Upper lobe of left lung (tissue), 6 donors: ENCODE measurements at regions not wholly inside any gene's neighbourhood (a gene's known extent, or its start where the extent isn't known, plus 50 kb on each side); places are given as distances from the start of the nearest gene placed in this dataset.

Source experiments
- ATAC-seq, 2 donors: fragments of 200-7000 bp; cut with Tn5 transposase; one replicate each; pipeline ENCODE4 v1.9.1; 2022; ENCODE audit warnings: mild to moderate bottlenecking in 2 of 2, moderate library complexity in 2 of 2; ENCODE audit not compliant: low FRiP score in 2 of 2
- DNase-seq, 2 donors: peaks; one replicate each; pipeline ENCODE4 v3.0.0-alpha.2; 2019 to 2020
- H3K27ac ChIP-seq, 4 donors: fragments of 200-600 bp; sonication (generic); one replicate each; pipeline ENCODE4 v1.5.1; 2016 to 2019
- H3K27me3 ChIP-seq, 4 donors: fragments of 200-600 bp; sonication (generic); one replicate each; pipeline ENCODE4 v1.5.1; 2017 to 2019
- H3K36me3 ChIP-seq, 4 donors: fragments of 200-600 bp; sonication (generic); one replicate each; pipeline ENCODE4 v1.5.1; 2016 to 2019
- H3K4me1 ChIP-seq, 4 donors: fragments of 200-600 bp; sonication (generic); one replicate each; pipeline ENCODE4 v1.5.1; 2018 to 2019
- H3K4me3 ChIP-seq, 4 donors: fragments of 200-600 bp; sonication (generic); one replicate each; pipeline ENCODE4 v1.5.1; 2017 to 2019; ENCODE audit warnings: mild to moderate bottlenecking in 2 of 4, moderate library complexity in 1 of 4
- H3K9me3 ChIP-seq, 4 donors: fragments of 200-600 bp; sonication (generic); one replicate each; pipeline ENCODE4 v1.5.1; 2018 to 2019
- CTCF ChIP-seq, 6 experiments: fragments of 450-650 bp in 4 of 6; fragments of 200-600 bp in 2 of 6; sonication (generic) in 2 of 6; IDR thresholded peaks; one replicate each; pipeline ENCODE4 v1.5.1; 2016 to 2019; ENCODE audit warnings: antibody characterized with exemption in 6 of 6
- EP300 ChIP-seq, 4 donors: sonication (generic); formaldehyde crosslinking; IDR thresholded peaks; one replicate each; pipeline ENCODE4 v1.5.1; 2017; ENCODE audit warnings: antibody characterized with exemption in 4 of 4, control low read depth in 2 of 4
- POLR2A ChIP-seq, 4 donors: fragments of 450-650 bp; IDR thresholded peaks; one replicate each; pipeline ENCODE4 v1.5.1; 2016 to 2017; ENCODE audit warnings: antibody characterized with exemption in 4 of 4, mild to moderate bottlenecking in 2 of 4
- POLR2AphosphoS5 ChIP-seq, 2 donors: sonication (generic); formaldehyde crosslinking; IDR thresholded peaks; one replicate each; pipeline ENCODE4 v1.5.1; 2017; ENCODE audit warnings: antibody characterized with exemption in 2 of 2
- WGBS, 2 donors: methylation state at CpG; one replicate each; pipeline ENCODE4 v1.1.5; 2017 to 2018; 5-methylcytosine and 5-hydroxymethylcytosine counted together
- donor health status: DM: no; HTN: no; CAD: no; lungs with moderate emphysema.
- donor health status: DM: no; HTN: yes; CAD: no; lungs with severe emphysema.

DNA sequence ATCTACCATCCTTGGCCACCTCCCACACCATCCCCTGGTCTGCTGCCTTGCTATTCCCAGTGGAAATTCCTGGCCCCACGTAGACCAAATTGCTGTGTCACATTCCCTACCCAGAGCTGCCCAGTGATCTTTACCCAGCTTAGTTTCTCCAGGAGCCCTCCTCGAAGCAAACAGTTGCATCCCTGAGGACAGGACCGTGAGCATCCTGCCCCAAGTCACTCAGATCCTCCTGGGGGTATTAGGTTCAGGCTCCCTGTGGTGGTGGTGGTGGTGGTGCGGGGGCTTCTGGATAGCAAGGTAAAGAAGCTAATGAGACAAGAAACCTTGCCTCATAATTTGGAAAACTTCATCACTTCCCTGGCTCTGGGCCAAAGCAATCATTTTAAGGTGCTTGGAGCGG, 58.4 kb upstream of the RBM15 start:
- Histone ChIP-seq H3K27ac (no peak overlapping the region), H3K9me3 (no peaks in the 10 kb centered on the region), H3K36me3 (no peaks in the 10 kb centered on the region), H3K4me1 (no peaks in the 10 kb centered on the region), H3K4me3 (no peak overlapping the region), H3K27me3 (no peaks in the 10 kb centered on the region)
- DNase-seq (no peak), ATAC-seq (no peak)
- WGBS, 2 donors, result 69 to 74% methylated on average over 4 to 5 of the region's 5 CpGs
- TF ChIP-seq CTCF (IDR thresholded peaks at IDR 0.05) (no peak), POLR2A (IDR thresholded peaks at IDR 0.05) (no peak), POLR2AphosphoS5 (IDR thresholded peaks at IDR 0.05) (no peak), EP300 (IDR thresholded peaks at IDR 0.05) (no peak)

DNA sequence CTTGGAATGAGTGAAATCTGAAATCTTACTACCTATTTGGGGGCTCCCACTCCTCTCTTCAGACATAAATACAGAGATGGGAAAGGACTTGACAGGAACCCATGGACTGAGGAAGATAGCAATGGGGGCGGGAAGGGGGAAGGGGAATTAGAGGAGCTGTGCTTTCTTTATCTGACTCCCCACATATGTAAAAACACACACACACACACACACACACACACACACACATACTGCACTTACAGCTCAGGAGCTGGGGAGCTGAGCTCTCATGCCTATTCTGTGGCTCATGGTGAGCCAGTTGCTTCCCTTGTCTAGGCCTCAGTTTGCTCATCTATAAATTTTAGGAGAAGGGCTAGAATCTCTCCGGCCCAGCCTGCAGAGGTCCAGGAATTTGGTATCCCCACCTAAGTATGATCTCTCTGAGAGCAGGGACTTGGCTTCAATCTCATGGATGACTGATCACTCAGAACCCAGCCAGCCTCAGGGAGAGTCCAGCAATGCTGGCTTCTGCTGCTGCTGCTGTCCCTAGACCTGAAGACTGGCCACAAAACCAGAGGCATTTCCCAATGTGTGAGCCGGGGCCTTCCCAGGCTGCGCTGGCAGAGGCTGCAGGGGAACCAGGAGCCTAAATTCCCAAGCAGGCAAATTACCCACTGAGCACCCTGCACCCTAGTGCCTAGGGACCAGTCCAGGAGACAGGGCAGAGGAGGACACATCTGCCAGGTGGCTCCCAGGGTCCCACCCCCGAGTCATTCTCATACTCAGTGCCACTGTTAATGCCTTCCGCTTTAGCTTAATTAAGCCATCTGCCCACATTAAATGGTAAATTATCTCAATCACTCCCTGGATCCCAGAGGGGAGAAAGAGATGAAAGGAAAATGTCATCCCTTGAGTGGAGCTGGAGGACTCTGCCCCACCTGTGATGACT, 57.5 kb upstream of the RBM15 start:
- WGBS, 2 donors, result 85 to 93% methylated on average over 4 to 5 of the region's 6 CpGs
- H3K4me3 ChIP-seq, result no peak overlapping the region
- TF ChIP-seq CTCF (IDR thresholded peaks at IDR 0.05), result no peak
- no peak for TF ChIP-seq EP300 (IDR thresholded peaks at IDR 0.05)
- no peak for TF ChIP-seq POLR2AphosphoS5 (IDR thresholded peaks at IDR 0.05)
- TF ChIP-seq POLR2A (IDR thresholded peaks at IDR 0.05), result no peak
- no peaks in the 10 kb centered on the region for H3K27me3 ChIP-seq
- no peak overlapping the region for H3K27ac ChIP-seq
- H3K9me3 ChIP-seq, result no peaks in the 10 kb centered on the region
- no peaks in the 10 kb centered on the region for H3K36me3 ChIP-seq
- no peaks in the 10 kb centered on the region for H3K4me1 ChIP-seq
- ATAC-seq (no peak), DNase-seq (no peak)

DNA sequence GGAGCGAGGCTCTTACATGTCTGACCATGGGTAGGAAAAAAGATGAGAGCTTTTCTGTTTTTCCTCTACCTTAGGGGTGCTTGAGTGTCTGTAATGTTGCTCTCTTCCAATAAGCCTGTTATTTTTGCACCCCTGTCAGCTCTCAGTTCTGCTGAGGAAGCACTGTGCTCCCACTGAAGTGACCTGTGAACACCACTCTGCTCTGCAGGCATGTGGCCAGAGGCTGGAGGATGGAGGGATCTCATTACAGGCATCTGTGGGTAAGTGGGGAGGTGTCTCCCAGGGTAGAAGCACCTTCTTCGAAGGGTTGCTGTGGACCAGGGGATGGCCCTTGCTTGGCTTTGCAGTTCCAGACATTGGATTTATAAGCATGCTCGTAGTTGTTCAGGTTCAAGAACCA, 56.8 kb upstream of the RBM15 start:
- Histone ChIP-seq H3K27me3 (no peaks in the 10 kb centered on the region), H3K4me1 (no peaks in the 10 kb centered on the region), H3K36me3 (no peaks in the 10 kb centered on the region), H3K27ac (no peak overlapping the region), H3K4me3 (no peak overlapping the region), H3K9me3 (no peaks in the 10 kb centered on the region)
- WGBS, 2 donors, result 89 to 95% methylated on average over 3 of the region's 3 CpGs
- no peak for TF ChIP-seq POLR2AphosphoS5 (IDR thresholded peaks at IDR 0.05)
- TF ChIP-seq CTCF (IDR thresholded peaks at IDR 0.05), result no peak
- no peak for TF ChIP-seq POLR2A (IDR thresholded peaks at IDR 0.05)
- TF ChIP-seq EP300 (IDR thresholded peaks at IDR 0.05), result no peak
- ATAC-seq, result no peak
- DNase-seq, result no peak

DNA sequence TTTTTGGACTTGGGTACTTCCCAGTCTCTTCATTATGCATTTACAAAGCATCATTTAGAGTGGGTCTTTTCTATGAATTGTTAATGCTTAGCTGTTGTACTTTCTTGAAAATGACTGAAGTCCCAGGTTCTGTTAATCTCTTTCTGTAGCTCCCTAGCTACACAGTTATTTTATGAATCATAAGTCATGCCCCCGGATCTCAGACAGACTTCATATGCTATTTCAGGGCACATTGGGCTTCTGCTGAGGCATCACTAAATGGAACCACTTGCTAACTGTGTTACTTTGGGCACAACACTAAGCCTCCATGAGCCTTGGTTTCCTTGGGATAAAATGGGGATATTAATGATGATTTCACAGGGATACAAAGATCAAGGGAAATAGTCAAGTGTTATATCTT, 55.5 kb upstream of the RBM15 start:
- H3K27ac ChIP-seq, result no peak overlapping the region
- ATAC-seq (no peak), DNase-seq (no peak)
- H3K9me3 ChIP-seq, result no peaks in the 10 kb centered on the region
- H3K4me3 ChIP-seq, result no peak overlapping the region
- no peaks in the 10 kb centered on the region for H3K4me1 ChIP-seq
- no peaks in the 10 kb centered on the region for H3K27me3 ChIP-seq
- no peak for TF ChIP-seq POLR2A (IDR thresholded peaks at IDR 0.05)
- no peak for TF ChIP-seq POLR2AphosphoS5 (IDR thresholded peaks at IDR 0.05)
- TF ChIP-seq EP300 (IDR thresholded peaks at IDR 0.05), result no peak
- TF ChIP-seq CTCF (IDR thresholded peaks at IDR 0.05), result no peak
- H3K36me3 ChIP-seq, result no peaks in the 10 kb centered on the region
- WGBS, 2 donors, result 88 to 90% methylated on average over 1 of the region's 1 CpG

DNA sequence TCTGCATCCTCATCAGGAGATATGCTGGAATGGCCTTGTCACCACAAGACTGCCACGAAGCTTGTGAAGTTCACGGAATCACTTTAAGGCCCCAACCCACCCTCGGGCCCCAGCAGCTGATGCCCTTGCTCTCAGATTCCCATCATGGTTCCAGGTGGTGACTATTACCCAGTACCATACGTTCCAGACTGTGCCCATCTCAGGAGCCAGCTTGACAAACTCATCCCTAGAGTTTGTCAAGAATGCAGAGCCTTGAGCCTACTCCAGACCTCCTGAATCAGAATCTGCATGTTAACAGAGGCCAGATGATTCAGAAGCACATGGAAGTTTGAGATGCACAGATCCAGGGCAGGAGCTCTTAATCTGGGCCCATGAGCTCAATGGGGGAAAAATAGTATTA, 53.9 kb upstream of the RBM15 start:
- H3K4me3 ChIP-seq, result no peak overlapping the region
- no peaks in the 10 kb centered on the region for H3K36me3 ChIP-seq
- no peaks in the 10 kb centered on the region for H3K4me1 ChIP-seq
- TF ChIP-seq CTCF (IDR thresholded peaks at IDR 0.05), result no peak
- TF ChIP-seq POLR2A (IDR thresholded peaks at IDR 0.05), result no peak
- TF ChIP-seq POLR2AphosphoS5 (IDR thresholded peaks at IDR 0.05), result no peak
- no peak for TF ChIP-seq EP300 (IDR thresholded peaks at IDR 0.05)
- WGBS, 2 donors, result 85 to 87% methylated on average over 4 of the region's 4 CpGs
- ATAC-seq (no peak), DNase-seq (no peak)
- H3K27ac ChIP-seq, result no peak overlapping the region
- H3K27me3 ChIP-seq, result no peaks in the 10 kb centered on the region
- H3K9me3 ChIP-seq, result no peaks in the 10 kb centered on the region
